Naive thymus-derived CD8-positive, alpha-beta T cell (primary cell): ENCODE measurements at regions not wholly inside any gene's neighbourhood (a gene's known extent, or its start where the extent isn't known, plus 50 kb on each side); places are given as distances from the start of the nearest gene placed in this dataset.
"Not testable (repeated sequence)": the region's sequence is repeated elsewhere in the genome, so short reads cannot be mapped to it uniquely, and the experiment has no call there.

Source experiments
- ATAC-seq, 2 donors: fragments of 150-1000 bp; cut with Tn5 transposase in 1 of 2; sonication (Bioruptor Pico), chemical (Tn5 transposase) in 1 of 2; 1 replicate in 1 of 2; 2 replicates in 1 of 2; pipeline ENCODE4 v1.10.0; 2021; ENCODE audit warnings: mild to moderate bottlenecking in 2 of 2, moderate library complexity in 2 of 2
- POLR2A ChIA-PET: fragments of 350-600 bp; sonication (Branson Sonifier 250); formaldehyde crosslinking; loops from one replicate; lab custom pipeline; 2021; ENCODE audit warnings: antibody characterized with exemption; lab: Charles Lee
- DNase-seq, 10 donors: peaks; one replicate each; pipeline versions ENCODE4 v3.0.0 to v3.0.0-alpha.2; 2020 to 2022
- H3K27ac Mint-ChIP-seq, 10 donors: one replicate each; pipeline ENCODE4 v1.8.0; 2020 to 2022; ENCODE audit warnings: mild to moderate bottlenecking in 10 of 10, mixed read lengths in 10 of 10, moderate library complexity in 4 of 10, inconsistent platforms in 1 of 10
- H3K27me3 Mint-ChIP-seq, 5 donors: one replicate each; pipeline ENCODE4 v1.8.0; 2021 to 2022; ENCODE audit warnings: mixed read lengths in 5 of 5
- H3K36me3 Mint-ChIP-seq, 3 donors: one replicate each; pipeline ENCODE4 v1.8.0; 2020 to 2022; ENCODE audit warnings: mixed read lengths in 3 of 3, mild to moderate bottlenecking in 2 of 3, inconsistent platforms in 1 of 3
- H3K4me1 Mint-ChIP-seq, 4 donors: one replicate each; pipeline ENCODE4 v1.8.0; 2021 to 2022; ENCODE audit warnings: mixed read lengths in 4 of 4
- H3K4me3 Mint-ChIP-seq, 10 donors: one replicate each; pipeline ENCODE4 v1.8.0; 2020 to 2022; ENCODE audit warnings: mild to moderate bottlenecking in 10 of 10, mixed read lengths in 10 of 10, moderate library complexity in 6 of 10, inconsistent platforms in 1 of 10
- H3K9me3 Mint-ChIP-seq, 9 donors: one replicate each; pipeline ENCODE4 v1.8.0; 2020 to 2022; ENCODE audit warnings: mixed read lengths in 9 of 9, mild to moderate bottlenecking in 3 of 9, inconsistent platforms in 1 of 9, moderate library complexity in 1 of 9

DNA sequence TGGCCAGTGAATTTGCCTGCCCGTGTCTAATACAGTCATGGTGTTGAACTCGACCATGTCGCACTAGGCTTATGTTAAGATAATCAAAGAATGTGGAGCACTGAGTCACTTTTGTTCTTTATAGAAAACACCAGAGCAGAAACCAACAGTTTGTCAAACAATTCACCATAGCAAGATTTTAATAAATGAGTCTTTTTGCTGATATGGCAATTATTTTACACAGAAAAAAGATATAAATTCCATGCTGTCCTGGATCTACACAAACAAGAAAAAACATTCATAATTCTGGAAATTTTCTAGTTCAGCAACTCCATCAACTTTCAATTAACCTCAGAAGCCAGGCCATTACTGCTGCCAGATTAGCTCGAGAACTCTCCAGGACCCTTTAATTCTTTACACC lies 208.9 kb downstream of the ZNF608 start:
- Mint-ChIP-seq H3K4me3 (no peak overlapping the region), H3K27ac (no peak overlapping the region), H3K9me3 (peaks cover 0 to 32% (median 4%) of the 10 kb centered on the region in 9 donors), H3K36me3 (peaks cover 0 to 4% (median 0%) of the 10 kb centered on the region in 3 donors), H3K27me3 (peaks cover 0 to 22% (median 7%) of the 10 kb centered on the region in 5 donors), H3K4me1 (no peaks in the 10 kb centered on the region)
- no peak for ATAC-seq
- POLR2A ChIA-PET: no interaction called here
- DNase-seq: no peak

DNA sequence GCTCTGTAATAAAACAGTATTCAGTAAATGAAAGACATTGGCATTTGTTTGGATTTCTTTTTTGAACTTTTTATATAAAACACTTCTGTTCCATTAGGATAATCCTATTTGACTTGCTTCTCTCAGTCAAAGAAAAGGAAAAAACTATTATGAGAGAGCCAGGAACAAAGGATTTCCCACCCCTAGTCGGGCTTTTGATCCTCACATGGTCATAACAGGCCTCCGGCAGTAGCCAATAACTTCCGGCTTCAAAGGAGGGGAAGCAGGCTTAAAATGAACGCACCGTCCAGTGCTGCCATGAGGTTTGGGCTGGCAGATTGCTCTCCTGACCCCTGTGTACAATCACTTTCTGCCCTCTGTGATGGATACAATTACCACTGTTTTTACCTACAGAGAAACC lies 209.3 kb downstream of the ZNF608 start:
- H3K4me3 Mint-ChIP-seq: no peak overlapping the region
- DNase-seq: no peak

DNA sequence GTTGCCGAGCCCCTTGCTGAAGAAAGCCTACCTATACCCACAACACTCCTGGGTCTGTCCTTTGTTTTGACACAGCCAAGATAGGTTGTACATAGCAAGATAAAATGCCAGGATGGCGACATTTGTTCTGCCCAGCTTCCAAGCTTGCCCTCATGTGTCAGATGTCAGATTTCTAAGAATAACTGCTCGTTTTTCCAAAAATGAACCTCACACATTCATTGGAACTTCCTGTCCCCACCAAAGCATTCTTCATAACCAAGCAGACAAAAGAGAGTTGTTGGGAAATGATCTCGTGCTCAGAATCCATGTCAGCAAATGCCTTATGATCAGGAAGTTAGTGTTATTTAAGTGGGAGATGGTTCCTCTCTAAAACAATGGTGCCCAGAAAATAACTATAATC lies 210.1 kb downstream of the ZNF608 start:
- Mint-ChIP-seq H3K9me3 (peaks cover 0 to 20% (median 4%) of the 10 kb centered on the region in 9 donors), H3K27me3 (peaks cover 0 to 14% (median 3%) of the 10 kb centered on the region in 5 donors), H3K36me3 (peaks cover 0 to 4% (median 0%) of the 10 kb centered on the region in 3 donors), H3K4me1 (no peaks in the 10 kb centered on the region), H3K27ac (no peak overlapping the region), H3K4me3 (no peak overlapping the region)
- POLR2A ChIA-PET: no interaction called here
- ATAC-seq (no peak), DNase-seq (no peak)

More for the DNA sequence above, 209.3 kb downstream of the ZNF608 start:
- ATAC-seq: no peak
- Mint-ChIP-seq H3K4me1 (no peaks in the 10 kb centered on the region), H3K27me3 (peaks cover 0 to 17% (median 5%) of the 10 kb centered on the region in 5 donors), H3K36me3 (peaks cover 0 to 4% (median 0%) of the 10 kb centered on the region in 3 donors), H3K9me3 (peaks cover 0 to 27% (median 4%) of the 10 kb centered on the region in 9 donors), H3K27ac (no peak overlapping the region)
- POLR2A ChIA-PET: no interaction called here

DNA sequence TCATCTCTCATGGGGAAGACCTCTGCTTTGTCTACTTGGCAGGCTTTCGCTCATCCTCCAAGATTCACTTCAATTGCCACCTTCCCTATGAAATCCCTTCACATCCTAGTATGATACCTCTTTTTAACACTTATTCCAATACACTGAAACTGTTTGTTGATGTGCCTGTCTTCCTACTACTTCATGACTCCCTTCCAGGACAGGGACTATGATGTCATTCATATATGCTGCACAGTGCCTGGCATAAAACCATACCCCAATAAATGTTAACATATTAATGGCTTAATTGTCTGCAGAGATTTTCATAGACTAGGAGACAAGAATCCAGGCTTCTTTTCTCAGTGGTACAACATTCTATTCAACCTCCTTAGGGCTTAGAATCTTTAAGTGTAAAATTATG lies 215.5 kb downstream of the ZNF608 start:
- Mint-ChIP-seq H3K36me3 (no peaks in the 10 kb centered on the region), H3K4me1 (no peaks in the 10 kb centered on the region), H3K27me3 (peaks cover 0 to 9% (median 0%) of the 10 kb centered on the region in 5 donors), H3K9me3 (peaks cover 0 to 14% (median 3%) of the 10 kb centered on the region in 9 donors), H3K4me3 (no peak overlapping the region), H3K27ac (no peak overlapping the region)
- POLR2A ChIA-PET: no interaction called here
- DNase-seq: no peak
- no peak for ATAC-seq

DNA sequence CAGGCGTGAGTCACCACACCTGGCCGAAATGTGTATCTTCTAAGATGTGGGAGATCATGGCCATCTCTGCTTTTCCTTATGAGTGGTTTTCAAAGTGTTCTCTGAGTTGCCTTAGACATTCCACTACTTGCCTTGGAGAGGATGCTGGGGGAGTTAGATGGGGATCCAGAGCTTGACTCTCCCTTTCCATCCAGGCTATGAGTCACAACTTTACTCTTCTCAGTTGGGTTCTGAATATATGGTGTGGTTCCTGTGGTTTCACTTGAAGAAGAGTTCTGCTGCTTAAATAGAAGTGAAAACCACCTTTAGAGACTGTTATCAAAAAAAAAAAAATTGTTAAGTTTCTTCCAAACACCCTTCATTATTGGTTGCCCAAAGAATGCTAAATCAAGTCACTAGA lies 217.6 kb downstream of the ZNF608 start:
- Mint-ChIP-seq H3K4me1 (peaks cover 0 to 6% (median 0%) of the 10 kb centered on the region in 4 donors), H3K9me3 (peaks cover 0 to 24% (median 3%) of the 10 kb centered on the region in 9 donors), H3K27ac (no peak overlapping the region), H3K36me3 (no peaks in the 10 kb centered on the region), H3K27me3 (peaks cover 0 to 9% (median 2%) of the 10 kb centered on the region in 5 donors), H3K4me3 (no peak overlapping the region)
- DNase-seq (no peak), ATAC-seq (no peak)
- POLR2A ChIA-PET: no interaction called here

GRCh38 chr5:124527220-124527991 lies 219.0 kb downstream of the ZNF608 start:
- Mint-ChIP-seq H3K9me3 (peaks cover 0 to 24% (median 3%) of the 10 kb centered on the region in 9 donors), H3K4me1 (peaks cover 0 to 6% (median under 1%) of the 10 kb centered on the region in 4 donors), H3K27me3 (peaks cover 0 to 7% (median 5%) of the 10 kb centered on the region in 5 donors), H3K4me3 (no peak overlapping the region), H3K36me3 (no peaks in the 10 kb centered on the region), H3K27ac (no peak overlapping the region)
- POLR2A ChIA-PET: no interaction called here
- ATAC-seq (no peak), DNase-seq (no peak)

DNA sequence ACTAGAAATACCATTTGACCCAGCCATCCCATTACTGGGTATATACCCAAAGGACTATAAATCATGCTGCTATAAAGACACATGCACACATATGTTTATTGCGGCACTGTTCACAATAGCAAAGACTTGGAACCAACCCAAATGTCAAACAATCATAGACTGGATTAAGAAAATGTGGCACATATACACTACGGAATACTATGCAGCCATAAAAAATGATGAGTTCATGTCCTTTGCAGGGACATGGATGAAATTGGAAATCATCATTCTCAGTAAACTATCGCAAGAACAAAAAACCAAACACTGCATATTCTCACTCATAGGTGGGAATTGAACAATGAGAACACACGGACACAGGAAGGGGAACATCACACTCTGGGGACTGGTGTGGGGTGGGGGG lies 220.4 kb downstream of the ZNF608 start:
- H3K27ac Mint-ChIP-seq, ATAC-seq, H3K4me1 Mint-ChIP-seq, POLR2A ChIA-PET, DNase-seq, H3K36me3 Mint-ChIP-seq, H3K4me3 Mint-ChIP-seq: not testable (repeated sequence)
- peaks cover 0 to 22% (median 3%) of the 10 kb centered on the region in 9 donors for H3K9me3 Mint-ChIP-seq
- H3K27me3 Mint-ChIP-seq: peaks cover 0 to 12% (median 6%) of the 10 kb centered on the region in 5 donors

- POLR2A ChIA-PET: no interaction called here
- ATAC-seq (no peak), DNase-seq (peak in 1 of 10 donors; percentile 2)
- Mint-ChIP-seq H3K9me3 (peaks cover 0 to 11% (median 0%) of the 10 kb centered on the region in 9 donors), H3K27ac (no peak overlapping the region), H3K27me3 (peaks cover 0 to 10% (median 7%) of the 10 kb centered on the region in 5 donors), H3K4me3 (no peak overlapping the region), H3K36me3 (no peaks in the 10 kb centered on the region), H3K4me1 (peaks cover 0 to 7% (median 2%) of the 10 kb centered on the region in 4 donors)
Measured at GRCh38 chr5:124524552-124525232, 221.7 kb downstream of the ZNF608 start.

DNA sequence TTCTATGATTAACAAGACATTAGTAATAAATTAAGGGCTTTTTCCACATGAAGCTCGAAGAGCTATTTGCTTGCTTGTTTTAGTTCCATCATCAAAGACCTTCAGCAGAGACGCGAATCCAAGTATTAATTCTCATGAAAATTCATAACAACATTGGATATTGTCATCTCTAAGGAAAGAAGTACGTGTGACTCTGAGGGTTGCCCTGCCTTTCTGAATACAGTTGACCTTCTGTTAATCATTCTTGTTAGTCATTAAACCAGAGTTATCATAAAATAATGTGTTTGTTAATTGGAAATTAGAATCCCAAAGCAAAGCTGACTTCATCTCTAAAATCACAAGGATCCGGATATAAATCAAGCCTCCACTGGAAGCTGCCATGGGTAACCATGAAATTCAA lies 222.5 kb downstream of the ZNF608 start:
- Mint-ChIP-seq H3K36me3 (no peaks in the 10 kb centered on the region), H3K27ac (no peak overlapping the region), H3K27me3 (peaks cover 0 to 10% (median 7%) of the 10 kb centered on the region in 5 donors), H3K9me3 (peaks cover 0 to 11% (median 0%) of the 10 kb centered on the region in 9 donors), H3K4me1 (peaks cover 0 to 11% (median 2%) of the 10 kb centered on the region in 4 donors), H3K4me3 (no peak overlapping the region)
- ATAC-seq (no peak), DNase-seq (no peak)
- POLR2A ChIA-PET: no interaction called here

GRCh38 chr5:124522992-124523391 lies 223.4 kb downstream of the ZNF608 start:
- ATAC-seq (no peak), DNase-seq (no peak)
- POLR2A ChIA-PET: no interaction called here
- peaks cover 0 to 11% (median 0%) of the 10 kb centered on the region in 9 donors for H3K9me3 Mint-ChIP-seq
- H3K27me3 Mint-ChIP-seq: peaks cover 0 to 16% (median 7%) of the 10 kb centered on the region in 5 donors
- no peak overlapping the region for H3K4me3 Mint-ChIP-seq
- no peak overlapping the region for H3K27ac Mint-ChIP-seq
- H3K36me3 Mint-ChIP-seq: no peaks in the 10 kb centered on the region
- peaks cover 0 to 11% (median 2%) of the 10 kb centered on the region in 4 donors for H3K4me1 Mint-ChIP-seq

DNA sequence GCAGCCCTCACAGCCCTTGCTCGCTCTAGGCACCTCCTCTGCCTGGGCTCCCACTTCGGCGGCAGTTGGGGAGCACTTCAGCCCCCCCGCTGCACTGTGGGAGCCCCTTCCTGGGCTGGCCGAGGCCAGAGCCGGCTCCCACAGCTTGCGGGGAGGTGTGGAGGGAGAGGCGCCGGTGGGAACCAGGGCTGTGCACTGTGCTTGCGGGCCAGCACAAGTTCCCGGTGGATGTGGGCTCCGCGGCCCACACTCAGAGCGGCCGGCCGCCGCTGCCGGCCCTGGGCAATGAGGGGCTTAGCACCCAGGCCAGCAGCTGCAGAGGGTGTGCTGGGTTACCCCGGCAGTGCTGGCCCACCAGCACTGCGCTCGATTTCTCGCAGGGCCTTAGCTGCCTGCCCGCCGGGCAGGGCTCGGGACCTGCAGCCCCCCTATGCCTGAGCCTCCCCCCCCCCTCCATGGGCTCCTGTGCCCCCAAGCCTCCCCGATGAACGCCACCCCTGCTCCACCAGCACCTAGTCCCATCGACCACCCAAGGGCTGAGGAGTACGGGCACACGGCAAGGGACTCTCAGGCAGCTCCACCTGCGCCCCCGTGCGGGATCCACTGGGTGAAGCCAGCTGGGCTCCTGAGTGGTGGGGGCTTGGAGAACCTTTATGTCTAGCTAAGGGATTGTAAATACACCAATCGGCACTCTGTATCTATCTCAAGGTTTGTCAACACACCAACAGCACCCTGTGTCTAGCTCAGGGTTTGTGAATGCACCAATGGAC lies 224.8 kb downstream of the ZNF608 start:
- no peak overlapping the region for H3K27ac Mint-ChIP-seq
- no peak overlapping the region for H3K4me3 Mint-ChIP-seq
- no peaks in the 10 kb centered on the region for H3K36me3 Mint-ChIP-seq
- POLR2A ChIA-PET: no interaction called here
- ATAC-seq (no peak), DNase-seq (no peak)
- H3K27me3 Mint-ChIP-seq: peaks cover 0 to 18% (median 7%) of the 10 kb centered on the region in 5 donors
- peaks cover 0 to 11% (median 2%) of the 10 kb centered on the region in 4 donors for H3K4me1 Mint-ChIP-seq
- peaks cover 0 to 11% (median 0%) of the 10 kb centered on the region in 9 donors for H3K9me3 Mint-ChIP-seq

GRCh38 chr5:124519396-124519795 lies 227.0 kb downstream of the ZNF608 start:
- POLR2A ChIA-PET: no interaction called here
- H3K4me3 Mint-ChIP-seq: no peak overlapping the region
- H3K9me3 Mint-ChIP-seq: peaks cover 0 to 4% (median 0%) of the 10 kb centered on the region in 9 donors
- peaks cover 0 to 5% (median 2%) of the 10 kb centered on the region in 4 donors for H3K4me1 Mint-ChIP-seq
- H3K27ac Mint-ChIP-seq: no peak overlapping the region
- no peaks in the 10 kb centered on the region for H3K36me3 Mint-ChIP-seq
- peaks cover 0 to 18% (median 4%) of the 10 kb centered on the region in 5 donors for H3K27me3 Mint-ChIP-seq
- DNase-seq (no peak), ATAC-seq (no peak)
